Heart left ventricle (tissue), 16 donors: ENCODE measurements at regions not wholly inside any gene's neighbourhood (a gene's known extent, or its start where the extent isn't known, plus 50 kb on each side); places are given as distances from the start of the nearest gene placed in this dataset.

ENCODE experiments used
- ATAC-seq, 4 donors: fragments of 200-7000 bp; cut with Tn5 transposase; one replicate each; pipeline ENCODE4 v1.9.1; 2020 to 2022; ENCODE audit warnings: moderate library complexity in 4 of 4, mild to moderate bottlenecking in 3 of 4, moderate number of reproducible peaks in 1 of 4
- DNase-seq, 5 donors: peaks; one replicate each; pipeline ENCODE4 v3.0.0-alpha.2; 2020
- H3K27ac ChIP-seq, 12 donors: fragments of 200-600 bp; sonication (generic) in 4 of 12; one replicate each; pipeline versions ENCODE4 v1.5.0 to v1.8.0; 2016 to 2022; ENCODE audit warnings: mild to moderate bottlenecking in 2 of 12
- H3K27me3 ChIP-seq, 9 donors: fragments of 200-600 bp; sonication (generic) in 2 of 9; one replicate each; pipeline versions ENCODE4 v1.5.1 to v1.8.0; 2016 to 2022; ENCODE audit warnings: mild to moderate bottlenecking in 3 of 9
- H3K36me3 ChIP-seq, 9 donors: fragments of 200-600 bp; sonication (generic) in 2 of 9; one replicate each; pipeline versions ENCODE4 v1.5.0 to v1.8.0; 2018 to 2022; ENCODE audit warnings: mild to moderate bottlenecking in 2 of 9
- H3K4me1 ChIP-seq, 12 donors: fragments of 200-600 bp; sonication (generic) in 4 of 12; one replicate each; pipeline versions ENCODE4 v1.5.0 to v1.8.0; 2016 to 2022; ENCODE audit warnings: mild to moderate bottlenecking in 3 of 12
- H3K4me3 ChIP-seq, 12 donors: fragments of 200-600 bp; sonication (generic) in 4 of 12; one replicate each; pipeline versions ENCODE4 v1.5.0 to v1.8.0; 2017 to 2022; ENCODE audit warnings: mild to moderate bottlenecking in 9 of 12, moderate library complexity in 4 of 12
- H3K9me3 ChIP-seq, 12 donors: fragments of 200-600 bp; sonication (generic) in 4 of 12; one replicate each; pipeline versions ENCODE4 v1.5.0 to v1.8.0; 2016 to 2022; ENCODE audit warnings: mild to moderate bottlenecking in 1 of 12
- CTCF ChIP-seq, 12 donors: fragments of 200-600 bp; sonication (generic) in 4 of 12; IDR thresholded peaks; one replicate each; pipeline versions ENCODE4 v1.5.0 to v1.8.0; 2018 to 2022; ENCODE audit warnings: antibody characterized with exemption in 12 of 12, mild to moderate bottlenecking in 5 of 12
- POLR2A ChIP-seq, 2 donors: fragments of 450-650 bp; IDR thresholded peaks; one replicate each; pipeline ENCODE4 v1.6.1; 2017; ENCODE audit warnings: antibody characterized with exemption in 2 of 2, mild to moderate bottlenecking in 2 of 2, moderate library complexity in 2 of 2
- WGBS, 4 donors: extraction: QIAGEN DNeasy Blood & Tissue Kit in 2 of 4; methylation state at CpG; one replicate each; pipeline versions ENCODE4 v1.1.5 to v1.1.7; 2013 to 2018; 5-methylcytosine and 5-hydroxymethylcytosine counted together
- intact Hi-C, 10 donors: fragments of 100-400 bp; cut with DNase I; formaldehyde crosslinking; loops; one replicate each; pipeline versions ENCODE4 v1.11.1 to v1.14.2; 2022
- donor health status: ischemic (EF 13 %, LVEDD 7.1; RV severe dilation, severe dysfunction).
- donor health status: healthy with polysubstance abuse.
- donor health status: DM: no; HTN: yes; CAD: no.
- donor health status: DM: no; HTN: no; CAD: no.
- donor health status: ischemic (EF 25% LVEDD 6.9; RV normal size, moderate dysfunction).
- donor health status: ischemic (EF 25% LVEDD 5.7; RV mildly dilated, moderate dysfunction).
- donor health status: healthy.
- donor health status: DM: yes; HTN: yes; CAD: no.
- donor health status: ischemic (EF 35%, LVEDD 5.7; RV mildly dilated, moderate dysfunction).
- donor health status: nonischemic (EF 11% LVEDD 7.7; RV severe dilation, severe dysfunction).
- donor health status: DM: yes; HTN: yes; CAD: no.
- donor health status: PGD.
- donor health status: ischemic (EF 29% LVEDD 5.4; RV normal size, mild dysfunction).
- donor health status: nonischemic (EF 23%, LVEDD 6.1; RV moderate dilation, normal function).

GRCh38 chr2:126172631-126173184 lies 483.2 kb upstream of the GYPC start:
- Histone ChIP-seq H3K4me1 (no peaks in the 10 kb centered on the region), H3K27ac (no peak overlapping the region), H3K4me3 (no peak overlapping the region), H3K27me3 (no peaks in the 10 kb centered on the region), H3K36me3 (no peaks in the 10 kb centered on the region), H3K9me3 (no peaks in the 10 kb centered on the region)
- intact Hi-C loops: no loop called here
- TF ChIP-seq CTCF (IDR thresholded peaks at IDR 0.05) (no peak), POLR2A (IDR thresholded peaks at IDR 0.05) (no peak)
- no peak for ATAC-seq
- 59 to 69% (median 66%) methylated on average over 6 of the region's 6 CpGs for WGBS, 4 donors
- no peak for DNase-seq

GRCh38 chr2:126175222-126175621 lies 480.7 kb upstream of the GYPC start:
- H3K4me3 ChIP-seq: no peak overlapping the region
- ATAC-seq (no peak), DNase-seq (no peak)
- 56 to 68% (median 61%) methylated on average over 2 of the region's 2 CpGs for WGBS, 4 donors
- no peaks in the 10 kb centered on the region for H3K36me3 ChIP-seq
- no peaks in the 10 kb centered on the region for H3K9me3 ChIP-seq
- no peaks in the 10 kb centered on the region for H3K27me3 ChIP-seq
- no peak overlapping the region for H3K27ac ChIP-seq
- no peak for TF ChIP-seq CTCF (IDR thresholded peaks at IDR 0.05)
- H3K4me1 ChIP-seq: no peaks in the 10 kb centered on the region
- intact Hi-C loops: no loop called here

GRCh38 chr2:126177479-126177878 lies 478.5 kb upstream of the GYPC start:
- Histone ChIP-seq H3K9me3 (no peaks in the 10 kb centered on the region), H3K4me3 (no peak overlapping the region), H3K27ac (no peak overlapping the region), H3K27me3 (no peaks in the 10 kb centered on the region), H3K4me1 (no peaks in the 10 kb centered on the region), H3K36me3 (no peaks in the 10 kb centered on the region)
- no peak for DNase-seq
- TF ChIP-seq CTCF (IDR thresholded peaks at IDR 0.05) (no peak), POLR2A (IDR thresholded peaks at IDR 0.05) (no peak)
- intact Hi-C loops: no loop called here
- ATAC-seq: no peak
- WGBS, 4 donors: 90 to 98% (median 96%) methylated on average over 2 of the region's 2 CpGs

- Histone ChIP-seq H3K36me3 (no peaks in the 10 kb centered on the region), H3K4me3 (no peak overlapping the region), H3K4me1 (no peaks in the 10 kb centered on the region), H3K27me3 (peaks cover 0 to 5% (median 0%) of the 10 kb centered on the region in 9 donors), H3K27ac (no peak overlapping the region), H3K9me3 (peaks cover 0 to 4% (median 0%) of the 10 kb centered on the region in 12 donors)
- no peak for ATAC-seq
- no peak for DNase-seq
- TF ChIP-seq CTCF (IDR thresholded peaks at IDR 0.05) (no peak), POLR2A (IDR thresholded peaks at IDR 0.05) (no peak)
- intact Hi-C loops: no loop called here
- 64 to 81% (median 70%) methylated on average over 4 of the region's 4 CpGs for WGBS, 4 donors
Measured at GRCh38 chr2:126187668-126188067, 468.3 kb upstream of the GYPC start.
